ENCODE measurements at regions not wholly inside any gene's neighbourhood (a gene's known extent, or its start where the extent isn't known, plus 50 kb on each side); places are given as distances from the start of the nearest gene placed in this dataset.

DNA sequence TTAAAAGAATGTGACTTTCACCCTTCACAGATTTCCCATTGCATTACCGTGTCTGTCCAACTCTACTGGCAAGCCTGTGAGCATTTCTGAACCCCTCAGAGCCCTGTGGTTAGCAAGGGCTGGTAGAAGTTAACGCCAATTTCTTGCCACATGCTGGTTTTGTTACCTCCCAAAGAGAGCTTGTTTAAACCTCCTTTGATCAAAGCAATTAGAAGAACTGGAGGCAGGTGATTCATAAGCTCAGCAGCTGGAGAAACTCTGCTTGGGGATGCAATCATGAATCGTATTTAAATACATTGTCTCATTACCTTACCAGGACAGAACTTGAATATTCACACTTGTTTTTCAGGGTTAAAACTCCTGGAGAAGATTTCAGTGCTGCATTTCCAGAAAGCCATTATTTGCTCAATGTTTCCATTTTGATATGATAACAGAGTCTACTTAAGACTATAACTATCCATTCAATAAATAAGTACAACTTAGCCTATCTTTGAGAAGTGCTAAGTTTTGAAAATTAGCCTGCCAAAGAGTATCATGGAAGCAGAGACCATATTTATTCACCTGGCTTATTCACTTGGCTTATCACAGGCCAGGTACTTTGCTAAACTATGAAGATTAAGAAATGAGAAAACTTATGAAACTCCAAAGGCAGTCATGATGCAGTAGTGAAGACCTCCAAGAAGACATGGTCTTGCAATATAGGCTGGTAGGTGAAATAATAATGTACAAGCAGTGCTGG lies 292.8 kb downstream of the INSIG2 start:
- CTCF ChIA-PET: no interaction called here
- POLR2A ChIA-PET: no interaction called here
- no peaks in the 10 kb centered on the region for H4K20me1 ChIP-seq (ENCODE audit: control insufficient read depth, insufficient read depth)
- SMC1A ChIA-PET (ENCODE audit: uncharacterized antibody, unreplicated experiment): interaction anchor here (1.2 kb wide), 1 partner anchor 14 kb away, joined by 4 read pairs; no protein-coding TSS in a partner anchor
- H3K27ac ChIP-seq (ENCODE audit: control insufficient read depth, insufficient read depth): no peak overlapping the region
- RAD21 ChIA-PET (ENCODE audit: unreplicated experiment): no interaction called here
- no peaks in the 10 kb centered on the region for H3K4me1 ChIP-seq (ENCODE audit: control insufficient read depth, insufficient read depth, low read length)
- no peak for ATAC-seq
- H3K27me3 ChIP-seq (replicated peaks in 1 of 2; ENCODE audit: control insufficient read depth in 2 of 2, insufficient read depth in 2 of 2, low read length in 1 of 2): no peaks in the 10 kb centered on the region
- H3K9ac ChIP-seq (ENCODE audit: control insufficient read depth, insufficient read depth, low read length): no peak overlapping the region
- H3K9me3 ChIP-seq (replicated peaks; ENCODE audit: control insufficient read depth, insufficient read depth, low read length): no peaks in the 10 kb centered on the region
- H3K4me2 ChIP-seq (ENCODE audit: control insufficient read depth, insufficient read depth): no peak overlapping the region
- no peak for DNase-seq (ENCODE audit: low read depth, low spot score)
- 5% methylated on average over 3 of the region's 3 CpGs for WGBS (ENCODE audit: insufficient coverage, insufficient replicate concordance, low lambda C conversion rate, missing lambda C conversion rate)
- in situ Hi-C loops (cut with MboI) (no loop called here), intact Hi-C loops (cut with micrococcal nuclease; ENCODE audit: unreplicated experiment) (no loop called here)
- TF ChIP-seq, protein P1, sequence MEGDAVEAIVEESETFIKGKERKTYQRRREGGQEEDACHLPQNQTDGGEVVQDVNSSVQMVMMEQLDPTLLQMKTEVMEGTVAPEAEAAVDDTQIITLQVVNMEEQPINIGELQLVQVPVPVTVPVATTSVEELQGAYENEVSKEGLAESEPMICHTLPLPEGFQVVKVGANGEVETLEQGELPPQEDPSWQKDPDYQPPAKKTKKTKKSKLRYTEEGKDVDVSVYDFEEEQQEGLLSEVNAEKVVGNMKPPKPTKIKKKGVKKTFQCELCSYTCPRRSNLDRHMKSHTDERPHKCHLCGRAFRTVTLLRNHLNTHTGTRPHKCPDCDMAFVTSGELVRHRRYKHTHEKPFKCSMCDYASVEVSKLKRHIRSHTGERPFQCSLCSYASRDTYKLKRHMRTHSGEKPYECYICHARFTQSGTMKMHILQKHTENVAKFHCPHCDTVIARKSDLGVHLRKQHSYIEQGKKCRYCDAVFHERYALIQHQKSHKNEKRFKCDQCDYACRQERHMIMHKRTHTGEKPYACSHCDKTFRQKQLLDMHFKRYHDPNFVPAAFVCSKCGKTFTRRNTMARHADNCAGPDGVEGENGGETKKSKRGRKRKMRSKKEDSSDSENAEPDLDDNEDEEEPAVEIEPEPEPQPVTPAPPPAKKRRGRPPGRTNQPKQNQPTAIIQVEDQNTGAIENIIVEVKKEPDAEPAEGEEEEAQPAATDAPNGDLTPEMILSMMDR (IDR thresholded peaks at IDR 0.05 in 2 of 3, conservative IDR thresholded peaks at IDR 0.05 in 1 of 3; ENCODE audit: control insufficient read depth in 2 of 3, extremely low read depth in 1 of 3, insufficient read depth in 1 of 3, low read depth in 3 of 3, low read length in 3 of 3): no peak
- TF ChIP-seq SREBF1 (IDR thresholded peaks at IDR 0.05; ENCODE audit: low read length): no peak
- TF ChIP-seq BHLHE40 (IDR thresholded peaks at IDR 0.05; ENCODE audit: borderline replicate concordance in 1 of 2, low read depth in 2 of 2, low read length in 1 of 2): no peak
- TF ChIP-seq, protein P2, sequence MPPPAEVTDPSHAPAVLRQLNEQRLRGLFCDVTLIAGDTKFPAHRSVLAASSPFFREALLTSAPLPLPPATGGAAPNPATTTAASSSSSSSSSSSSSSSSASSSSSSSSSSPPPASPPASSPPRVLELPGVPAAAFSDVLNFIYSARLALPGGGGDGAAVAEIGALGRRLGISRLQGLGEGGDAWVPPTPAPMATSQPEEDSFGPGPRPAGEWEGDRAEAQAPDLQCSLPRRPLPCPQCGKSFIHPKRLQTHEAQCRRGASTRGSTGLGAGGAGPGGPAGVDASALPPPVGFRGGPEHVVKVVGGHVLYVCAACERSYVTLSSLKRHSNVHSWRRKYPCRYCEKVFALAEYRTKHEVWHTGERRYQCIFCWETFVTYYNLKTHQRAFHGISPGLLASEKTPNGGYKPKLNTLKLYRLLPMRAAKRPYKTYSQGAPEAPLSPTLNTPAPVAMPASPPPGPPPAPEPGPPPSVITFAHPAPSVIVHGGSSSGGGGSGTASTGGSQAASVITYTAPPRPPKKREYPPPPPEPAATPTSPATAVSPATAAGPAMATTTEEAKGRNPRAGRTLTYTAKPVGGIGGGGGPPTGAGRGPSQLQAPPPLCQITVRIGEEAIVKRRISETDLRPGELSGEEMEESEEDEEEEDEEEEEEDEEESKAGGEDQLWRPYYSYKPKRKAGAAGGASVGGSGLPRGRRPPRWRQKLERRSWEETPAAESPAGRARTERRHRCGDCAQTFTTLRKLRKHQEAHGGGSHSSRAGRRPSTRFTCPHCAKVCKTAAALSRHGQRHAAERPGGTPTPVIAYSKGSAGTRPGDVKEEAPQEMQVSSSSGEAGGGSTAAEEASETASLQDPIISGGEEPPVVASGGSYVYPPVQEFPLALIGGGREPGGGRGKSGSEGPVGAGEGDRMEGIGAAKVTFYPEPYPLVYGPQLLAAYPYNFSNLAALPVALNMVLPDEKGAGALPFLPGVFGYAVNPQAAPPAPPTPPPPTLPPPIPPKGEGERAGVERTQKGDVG (CRISPR knock-in tag; IDR thresholded peaks at IDR 0.05): no peak
- TF ChIP-seq, protein P3, sequence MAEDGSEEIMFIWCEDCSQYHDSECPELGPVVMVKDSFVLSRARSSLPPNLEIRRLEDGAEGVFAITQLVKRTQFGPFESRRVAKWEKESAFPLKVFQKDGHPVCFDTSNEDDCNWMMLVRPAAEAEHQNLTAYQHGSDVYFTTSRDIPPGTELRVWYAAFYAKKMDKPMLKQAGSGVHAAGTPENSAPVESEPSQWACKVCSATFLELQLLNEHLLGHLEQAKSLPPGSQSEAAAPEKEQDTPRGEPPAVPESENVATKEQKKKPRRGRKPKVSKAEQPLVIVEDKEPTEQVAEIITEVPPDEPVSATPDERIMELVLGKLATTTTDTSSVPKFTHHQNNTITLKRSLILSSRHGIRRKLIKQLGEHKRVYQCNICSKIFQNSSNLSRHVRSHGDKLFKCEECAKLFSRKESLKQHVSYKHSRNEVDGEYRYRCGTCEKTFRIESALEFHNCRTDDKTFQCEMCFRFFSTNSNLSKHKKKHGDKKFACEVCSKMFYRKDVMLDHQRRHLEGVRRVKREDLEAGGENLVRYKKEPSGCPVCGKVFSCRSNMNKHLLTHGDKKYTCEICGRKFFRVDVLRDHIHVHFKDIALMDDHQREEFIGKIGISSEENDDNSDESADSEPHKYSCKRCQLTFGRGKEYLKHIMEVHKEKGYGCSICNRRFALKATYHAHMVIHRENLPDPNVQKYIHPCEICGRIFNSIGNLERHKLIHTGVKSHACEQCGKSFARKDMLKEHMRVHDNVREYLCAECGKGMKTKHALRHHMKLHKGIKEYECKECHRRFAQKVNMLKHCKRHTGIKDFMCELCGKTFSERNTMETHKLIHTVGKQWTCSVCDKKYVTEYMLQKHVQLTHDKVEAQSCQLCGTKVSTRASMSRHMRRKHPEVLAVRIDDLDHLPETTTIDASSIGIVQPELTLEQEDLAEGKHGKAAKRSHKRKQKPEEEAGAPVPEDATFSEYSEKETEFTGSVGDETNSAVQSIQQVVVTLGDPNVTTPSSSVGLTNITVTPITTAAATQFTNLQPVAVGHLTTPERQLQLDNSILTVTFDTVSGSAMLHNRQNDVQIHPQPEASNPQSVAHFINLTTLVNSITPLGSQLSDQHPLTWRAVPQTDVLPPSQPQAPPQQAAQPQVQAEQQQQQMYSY (CRISPR knock-in tag; IDR thresholded peaks at IDR 0.05): no peak
- TF ChIP-seq SMAD1 (IDR thresholded peaks at IDR 0.05; ENCODE audit: low read depth, partially characterized antibody): no peak
- no peak for TF ChIP-seq ZSCAN29 (IDR thresholded peaks at IDR 0.05)
- FAIRE-seq: no peak
- no peaks in the 10 kb centered on the region for H3K36me3 ChIP-seq (ENCODE audit: control insufficient read depth in 2 of 2, insufficient read depth in 2 of 2, low read length in 1 of 2)
- no TSS peak for BruUV-seq (replicated peaks)
- H2AFZ ChIP-seq (ENCODE audit: control insufficient read depth, low read depth, low read length): no peak overlapping the region
- H3K79me2 ChIP-seq (ENCODE audit: control insufficient read depth, insufficient read depth, low read length): no peaks in the 10 kb centered on the region
- H3K4me3 ChIP-seq: no peak overlapping the region

Data from GM12878 (cell line).